Stimulated activated naive B cell treated with anti-CD40 and anti-IgM and Interleukin-4, amounts not matched to agents 10 μg/mL and 1 μg/mL and 100 μg/mL, for 72 hours (primary cell): ENCODE measurements at regions not wholly inside any gene's neighbourhood (a gene's known extent, or its start where the extent isn't known, plus 50 kb on each side); places are given as distances from the start of the nearest gene placed in this dataset.
A peak's percentile ranks its signal among the peaks of the same experiment; 100 is the strongest.
"Not testable (repeated sequence)": the region's sequence is repeated elsewhere in the genome, so short reads cannot be mapped to it uniquely, and the experiment has no call there.

Source experiments
- ATAC-seq, 2 donors: fragments of 150-1000 bp; cut with Tn5 transposase; replicated peaks; 2 replicates each; pipeline ENCODE4 v1.10.0; 2021; ENCODE audit warnings: moderate library complexity in 1 of 2
- DNase-seq: peaks from one replicate; pipeline ENCODE4 v3.0.0; 2021
- H3K27ac Mint-ChIP-seq: one replicate; pipeline ENCODE4 v1.8.0; 2022; ENCODE audit warnings: mild to moderate bottlenecking, mixed read lengths
- H3K27me3 Mint-ChIP-seq, 2 donors: one replicate each; pipeline ENCODE4 v1.8.0; 2022; ENCODE audit warnings: mixed read lengths in 2 of 2
- H3K36me3 Mint-ChIP-seq, 2 donors: one replicate each; pipeline ENCODE4 v1.8.0; 2022; ENCODE audit warnings: mixed read lengths in 2 of 2, mild to moderate bottlenecking in 1 of 2
- H3K4me1 Mint-ChIP-seq, 2 donors: one replicate each; pipeline ENCODE4 v1.8.0; 2022; ENCODE audit warnings: mixed read lengths in 2 of 2, mild to moderate bottlenecking in 1 of 2
- H3K4me3 Mint-ChIP-seq, 2 donors: one replicate each; pipeline ENCODE4 v1.8.0; 2022; ENCODE audit warnings: mild to moderate bottlenecking in 2 of 2, mixed read lengths in 2 of 2, moderate library complexity in 1 of 2
- H3K9me3 Mint-ChIP-seq, 2 donors: one replicate each; pipeline ENCODE4 v1.8.0; 2022; ENCODE audit warnings: mixed read lengths in 2 of 2, mild to moderate bottlenecking in 1 of 2

GRCh38 chrY:4102166-4102761 is 523.4 kb downstream of the TGIF2LY start:
- H3K9me3 Mint-ChIP-seq, H3K4me3 Mint-ChIP-seq, H3K27me3 Mint-ChIP-seq, H3K27ac Mint-ChIP-seq, DNase-seq, H3K4me1 Mint-ChIP-seq, H3K36me3 Mint-ChIP-seq: not testable (repeated sequence)
- peak in 1 of 2 donors; percentile 19 for ATAC-seq
